ENCODE measurements at regions not wholly inside any gene's neighbourhood (a gene's known extent, or its start where the extent isn't known, plus 50 kb on each side); places are given as distances from the start of the nearest gene placed in this dataset.

GRCh38 chr1:5286244-5286643 lies 631.8 kb downstream of the AJAP1 start:
- DNase-seq (ENCODE audit: low read depth): no peak

GRCh38 chr1:5274527-5274926 lies 620.1 kb downstream of the AJAP1 start:
- DNase-seq (ENCODE audit: low read depth): no peak

- no peak for DNase-seq (ENCODE audit: low read depth)
Observed at GRCh38 chr1:5273280-5274003, 619.0 kb downstream of the AJAP1 start.

DNA sequence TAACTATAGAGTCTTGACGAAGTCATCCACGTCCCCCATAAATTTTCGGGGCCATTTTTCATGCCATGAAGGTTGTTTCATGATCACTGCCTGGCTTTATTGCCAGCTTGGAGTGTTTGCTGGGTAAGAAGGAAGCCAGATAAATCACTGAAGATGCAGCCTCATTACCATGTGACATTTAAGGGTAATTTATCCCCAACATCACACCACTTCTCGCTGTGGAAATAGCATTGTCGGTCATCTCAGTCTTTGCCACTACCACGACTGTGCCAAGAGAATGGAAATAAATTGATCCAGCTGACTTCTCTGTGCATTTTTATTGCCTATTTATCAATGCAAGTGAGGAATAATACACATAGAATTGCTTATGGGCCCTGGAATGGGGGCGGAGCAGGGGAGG lies 617.9 kb downstream of the AJAP1 start:
- DNase-seq (ENCODE audit: low read depth): no peak

- DNase-seq (ENCODE audit: low read depth): no peak
Observed at GRCh38 chr1:5271264-5271663, 616.9 kb downstream of the AJAP1 start.

GRCh38 chr1:5269901-5270300 lies 615.5 kb downstream of the AJAP1 start:
- no peak for DNase-seq (ENCODE audit: low read depth)

DNA sequence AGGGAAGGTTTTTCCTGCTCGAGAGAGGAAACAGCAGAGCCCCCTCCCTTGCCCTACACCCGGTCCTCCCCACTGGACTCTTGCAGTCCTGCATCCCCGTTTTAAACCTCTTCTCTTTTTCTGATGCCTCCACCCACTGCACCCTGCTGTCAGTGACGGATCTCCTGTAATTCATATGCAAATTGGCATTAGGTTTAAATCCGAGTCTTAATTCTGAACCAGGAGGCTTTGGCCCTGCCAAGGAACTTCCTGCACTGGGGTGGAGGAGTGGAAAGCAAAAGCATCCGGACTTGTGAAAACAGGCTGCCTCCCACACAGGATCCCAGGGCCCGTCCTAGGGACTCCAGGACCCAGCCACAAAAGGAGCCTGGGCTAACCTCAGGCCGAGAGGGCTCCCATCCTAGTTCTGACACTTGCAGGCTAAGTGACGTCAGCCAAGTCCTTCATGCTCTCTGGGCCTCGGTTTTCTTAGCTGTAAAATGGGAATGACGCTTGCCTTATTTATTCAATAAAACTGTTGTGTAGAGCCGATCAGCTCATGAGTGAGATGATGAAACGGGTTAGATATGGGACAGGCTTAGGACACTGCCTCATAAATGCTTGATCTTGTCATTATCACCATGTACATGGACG lies 613.3 kb downstream of the AJAP1 start:
- DNase-seq (ENCODE audit: low read depth): no peak

DNA sequence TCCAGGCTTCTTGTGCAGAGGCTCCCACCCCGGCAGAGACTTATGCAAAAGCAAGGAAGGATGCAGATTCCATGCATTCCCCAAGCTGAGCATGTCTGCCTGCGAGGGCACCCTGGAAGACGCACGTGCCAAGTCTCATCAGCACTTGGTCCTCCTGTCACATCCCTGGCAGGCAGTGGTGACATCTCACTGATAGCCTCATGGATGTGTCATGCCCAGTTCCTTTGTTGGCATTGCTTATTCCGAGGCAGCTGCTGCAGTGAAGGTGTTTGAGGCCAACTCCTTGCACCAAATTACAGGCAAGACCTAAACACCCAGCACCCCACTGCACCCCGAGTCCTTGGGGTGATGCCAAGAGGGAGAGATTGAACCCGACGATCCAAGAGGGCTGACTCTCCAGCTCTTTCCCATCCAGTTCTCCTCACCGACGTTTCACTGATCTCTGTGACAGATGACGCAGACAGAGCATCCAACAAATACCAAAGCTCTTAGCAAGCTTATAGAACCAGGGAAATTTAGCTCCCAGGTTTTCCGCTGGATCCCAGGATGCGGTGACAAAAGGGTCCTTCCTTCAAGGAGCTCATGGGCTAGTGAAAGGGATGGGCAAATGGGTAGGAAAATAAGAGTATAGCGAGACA lies 611.1 kb downstream of the AJAP1 start:
- no peak for DNase-seq (ENCODE audit: low read depth)

DNA sequence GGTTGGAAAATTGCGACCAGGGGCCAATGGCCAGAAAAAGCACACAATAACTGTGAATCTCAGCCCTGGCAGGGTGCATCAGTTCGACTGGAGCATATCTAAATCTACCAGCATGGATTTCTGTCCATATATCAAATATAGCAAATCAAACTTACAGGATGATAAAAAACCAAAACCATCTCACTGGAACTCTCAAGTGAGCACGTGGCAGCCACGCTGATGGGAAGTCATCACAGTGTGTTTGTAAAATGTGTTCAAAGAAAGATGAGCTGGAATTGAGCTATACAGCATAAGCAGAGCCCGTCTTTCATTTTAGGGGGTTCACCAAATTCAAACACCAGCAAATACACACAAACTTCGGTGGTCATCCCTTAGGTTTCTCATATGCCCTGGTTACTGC lies 610.1 kb downstream of the AJAP1 start:
- no peak for DNase-seq (ENCODE audit: low read depth)

- DNase-seq (ENCODE audit: low read depth): no peak
Observed at GRCh38 chr1:5256793-5257192, 602.4 kb downstream of the AJAP1 start.

- DNase-seq (ENCODE audit: low read depth): no peak
Observed at GRCh38 chr1:5254975-5255374, 600.6 kb downstream of the AJAP1 start.

GRCh38 chr1:5254131-5254725 lies 599.8 kb downstream of the AJAP1 start:
- no peak for DNase-seq (ENCODE audit: low read depth)

DNA sequence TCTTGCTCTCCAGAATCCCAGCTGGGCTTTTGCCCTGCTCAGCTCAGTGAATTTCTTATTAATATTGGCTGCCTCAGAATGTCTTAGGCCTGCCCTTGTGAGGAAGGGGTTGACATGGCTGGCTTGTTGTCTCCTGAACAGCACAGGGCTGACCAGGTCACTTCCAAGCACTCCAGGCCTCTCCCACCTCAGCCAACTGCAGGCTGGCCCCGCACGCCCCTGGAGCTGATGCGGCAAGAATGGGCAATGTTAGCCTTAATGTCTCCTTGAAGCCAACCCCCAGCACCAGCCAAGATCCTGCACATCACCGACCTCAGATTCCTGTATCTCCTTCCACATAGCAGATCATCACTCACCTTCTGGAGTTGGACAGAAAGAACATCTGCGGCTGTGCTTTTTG lies 598.6 kb downstream of the AJAP1 start:
- DNase-seq (ENCODE audit: low read depth): no peak

DNA sequence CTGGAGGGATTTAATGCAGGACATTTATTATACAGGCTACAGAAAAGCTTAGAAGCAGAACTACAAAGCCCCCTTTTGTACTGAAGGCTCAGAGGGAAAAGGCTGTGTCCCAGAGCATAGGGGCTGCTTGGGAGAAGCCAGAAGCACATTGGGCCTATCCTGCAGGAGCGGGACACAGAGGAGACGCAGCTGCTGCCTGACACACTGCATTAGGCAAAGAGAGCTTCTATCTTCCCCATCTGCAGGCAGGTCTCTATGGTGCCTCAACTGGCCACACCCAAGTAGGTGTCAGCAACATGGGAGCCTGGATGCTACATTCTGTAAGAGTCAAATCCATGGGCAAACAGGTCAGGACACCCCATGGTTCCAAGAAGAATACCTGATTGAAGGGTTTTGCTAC lies 595.9 kb downstream of the AJAP1 start:
- DNase-seq (ENCODE audit: low read depth): no peak

DNA sequence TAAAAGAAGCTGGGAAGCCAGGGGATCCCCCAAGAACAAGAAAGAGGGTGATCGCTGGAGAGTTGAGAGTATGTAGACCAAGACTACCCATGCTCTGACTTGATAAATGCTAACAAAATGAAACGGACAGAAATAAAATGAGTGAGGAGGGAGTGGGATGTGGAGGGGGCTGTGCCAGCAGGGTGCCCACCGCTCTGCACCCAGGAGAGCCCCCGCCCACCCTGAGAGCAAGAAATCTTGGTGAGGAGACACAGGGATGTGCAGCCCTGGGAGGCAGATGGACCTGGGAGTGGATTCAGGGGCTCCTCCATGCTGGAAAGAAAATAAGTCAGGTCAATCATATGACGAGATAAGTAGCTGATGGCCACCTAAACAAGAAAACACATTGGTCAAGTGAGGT lies 590.9 kb downstream of the AJAP1 start:
- DNase-seq (ENCODE audit: low read depth): no peak

DNA sequence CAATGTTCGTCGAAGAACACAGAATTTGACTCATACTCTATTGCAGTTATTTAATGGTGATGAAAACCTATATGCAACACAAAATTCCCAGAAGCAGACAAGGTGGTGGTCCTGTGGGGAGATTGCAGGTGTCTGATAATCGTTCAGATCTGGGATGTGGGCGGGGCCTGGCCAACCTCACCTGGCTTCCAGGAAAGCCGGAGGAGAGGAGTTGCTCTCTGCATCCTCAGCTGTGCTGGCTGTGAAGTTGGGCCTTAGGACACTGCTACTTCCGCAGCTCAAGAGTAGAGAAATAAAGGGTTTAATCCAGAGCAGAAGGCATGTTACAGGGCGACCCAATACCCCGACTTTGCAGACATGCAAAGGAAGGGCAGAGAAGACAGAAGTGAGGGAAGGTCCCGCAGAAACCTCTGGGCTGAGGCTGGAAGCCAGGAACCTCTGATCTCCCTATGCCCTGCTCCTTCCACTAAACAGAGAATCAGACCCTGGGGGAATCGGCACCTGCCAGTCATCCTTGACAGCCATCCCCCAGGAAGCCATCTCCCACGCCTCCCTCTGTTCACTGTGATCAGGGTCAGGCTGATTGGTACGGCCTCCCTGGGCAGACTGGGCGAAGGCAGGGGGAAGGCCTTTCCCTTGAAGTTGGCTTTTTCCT lies 590.3 kb downstream of the AJAP1 start:
- DNase-seq (ENCODE audit: low read depth): no peak

DNA sequence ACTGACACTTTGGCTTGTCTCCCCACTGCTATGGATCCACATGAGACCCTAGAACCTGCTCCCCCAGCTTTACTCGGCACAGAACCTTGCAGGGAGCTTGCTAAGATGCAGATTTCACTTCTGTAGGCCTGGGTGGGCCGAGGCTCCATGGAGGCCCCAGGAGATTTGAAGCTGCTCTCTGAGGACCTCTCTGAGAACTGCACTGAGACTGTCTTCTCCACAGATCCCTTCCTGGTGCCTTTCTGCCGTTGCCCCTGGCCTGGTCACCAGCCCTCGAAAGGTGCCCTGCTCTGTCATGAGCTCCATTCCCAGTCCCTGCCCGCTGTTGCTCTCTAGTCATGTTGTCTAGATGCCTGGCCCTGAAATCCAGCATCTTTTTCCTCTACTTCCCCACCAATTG lies 588.4 kb downstream of the AJAP1 start:
- DNase-seq (ENCODE audit: low read depth): no peak

- no peak for DNase-seq (ENCODE audit: low read depth)
Observed at GRCh38 chr1:5239911-5240310, 585.5 kb downstream of the AJAP1 start.

DNA sequence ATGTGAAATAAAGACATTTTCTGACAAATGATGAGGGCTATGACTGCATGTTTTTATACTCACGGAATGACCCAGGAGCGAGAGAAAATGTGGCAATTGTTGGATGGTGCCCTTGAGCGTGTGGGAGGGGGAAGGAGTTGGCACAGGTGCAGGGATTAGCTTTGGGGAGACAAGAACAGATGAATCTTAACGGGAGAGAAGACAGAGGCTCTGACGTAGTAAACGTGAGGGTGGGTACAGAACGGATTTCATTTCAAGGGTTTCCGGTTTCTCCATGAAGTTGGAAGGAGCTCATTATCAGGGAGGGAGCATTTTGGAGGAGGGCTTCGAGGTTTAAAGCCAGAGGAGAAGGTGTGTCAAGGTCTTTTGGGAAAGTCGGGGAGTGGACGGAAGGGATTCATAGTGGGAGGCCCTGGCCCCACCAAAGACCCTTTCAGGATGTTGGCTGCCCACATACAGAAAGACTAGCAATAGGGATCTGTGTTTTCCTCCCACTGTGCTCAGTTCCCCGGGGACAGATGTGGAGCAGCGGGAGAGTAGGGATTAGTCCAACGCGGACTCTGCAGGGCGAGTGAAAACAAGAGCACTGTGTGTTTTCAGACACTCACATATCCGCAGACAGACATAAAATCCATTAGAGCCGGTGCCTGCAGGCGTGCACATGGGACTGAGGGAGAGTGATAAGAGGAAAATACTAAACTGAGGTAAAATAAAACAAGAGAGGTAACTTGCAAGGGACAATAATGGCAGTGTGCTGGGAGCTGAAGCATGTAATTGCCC lies 584.1 kb downstream of the AJAP1 start:
- DNase-seq (ENCODE audit: low read depth): no peak

- DNase-seq (ENCODE audit: low read depth): no peak
Observed at GRCh38 chr1:5235355-5235899, 581.0 kb downstream of the AJAP1 start.

- DNase-seq (ENCODE audit: low read depth): no peak
Observed at GRCh38 chr1:5232537-5232936, 578.1 kb downstream of the AJAP1 start.
